K562 (cell line): ENCODE measurements at regions not wholly inside any gene's neighbourhood (a gene's known extent, or its start where the extent isn't known, plus 50 kb on each side); places are given as distances from the start of the nearest gene placed in this dataset.
A peak's percentile ranks its signal among the peaks of the same experiment; 100 is the strongest.

ENCODE experiments used
- ATAC-seq: fragments of 200-7000 bp; cut with Tn5 transposase; 3 replicates; pipeline ENCODE4 v1.9.1; 2020; ENCODE audit warnings: moderate library complexity
- BruUV-seq: library from RNA; stranded (reverse); fragments of 400-500 nt; replicated peaks from 2 replicates; lab custom pipeline; 2021; lab: Mats Ljungman, UMichigan
- CTCF ChIA-PET: fragments of 300-600 bp; formaldehyde crosslinking; extraction: SDS; loops from one replicate; lab custom pipeline; 2021; ENCODE audit warnings: low intra/inter-chr PET ratio; lab: Yijun Ruan, JAX
- POLR2A ChIA-PET: fragments of 300-600, 350-650 bp; sonication (Branson Sonifier 250); formaldehyde crosslinking; extraction: SDS; loops from one replicate; lab custom pipeline; 2021; ENCODE audit warnings: antibody characterized with exemption, inconsistent platforms; lab: Yijun Ruan, JAX
- DNase-seq, 4 experiments: peaks; one replicate each; pipeline versions ENCODE4 v3.0.0 to v3.0.0-alpha.2; 2011 to 2018; ENCODE audit warnings: low spot score in 3 of 4, mixed read lengths in 3 of 4; ENCODE audit errors: extremely low read depth in 1 of 4
- FAIRE-seq: peaks from 2 replicates; lab custom pipeline; 2011; peaks lifted over from hg19 to GRCh38; lab: Jason Lieb, UNC
- H2AFZ ChIP-seq: 2 replicates; pipeline ENCODE4 v1.6.0; 2011; ENCODE audit warnings: low read depth, low read length, control low read depth, inconsistent platforms
- H3K27ac ChIP-seq: fragments of 200-600 bp; 3 replicates; pipeline ENCODE4 v1.8.0; 2011; ENCODE audit warnings: low read depth, mild to moderate bottlenecking, control low read depth, inconsistent platforms, low read length, moderate library complexity, mixed read lengths; ENCODE audit errors: extremely low read depth
- H3K27me3 ChIP-seq, 2 experiments: fragments of 300-600 bp in 1 of 2; 2 replicates in 1 of 2; 3 replicates in 1 of 2; pipeline versions ENCODE4 v1.6.0 to v1.8.0; 2011; ENCODE audit warnings: inconsistent platforms in 2 of 2, low read length in 2 of 2, mild to moderate bottlenecking in 1 of 2, mixed read lengths in 1 of 2, moderate library complexity in 1 of 2; ENCODE audit not compliant: control insufficient read depth in 2 of 2, insufficient read depth in 2 of 2
- H3K36me3 ChIP-seq: fragments of 300-600 bp; 3 replicates; pipeline ENCODE4 v1.8.0; 2011; ENCODE audit warnings: mild to moderate bottlenecking, low read length, inconsistent platforms; ENCODE audit not compliant: control insufficient read depth, insufficient read depth
- H3K4me1 ChIP-seq, 2 experiments: fragments of 200-600 bp in 1 of 2; replicated peaks in 1 of 2; 2 replicates in 1 of 2; 3 replicates in 1 of 2; pipeline versions ENCODE4 v1.5.1 to v1.8.0; 2011; ENCODE audit warnings: inconsistent platforms in 2 of 2, low read length in 2 of 2, mild to moderate bottlenecking in 1 of 2, mixed read lengths in 1 of 2, moderate library complexity in 1 of 2; ENCODE audit not compliant: control insufficient read depth in 2 of 2, insufficient read depth in 2 of 2
- H3K4me2 ChIP-seq: 2 replicates; pipeline ENCODE4 v1.6.1; 2011; ENCODE audit warnings: low read length, control low read depth, inconsistent platforms, mixed read lengths; ENCODE audit not compliant: insufficient read depth
- H3K4me3 ChIP-seq: fragments of 200-600 bp; sonication (generic), shearing (Covaris generic); 2 replicates; pipeline ENCODE4 v1.5.1; 2016; ENCODE audit warnings: control low read depth, inconsistent platforms
- H3K79me2 ChIP-seq: fragments of 200-600 bp; 3 replicates; pipeline ENCODE4 v1.8.0; 2011; ENCODE audit warnings: low read length, inconsistent platforms; ENCODE audit not compliant: control insufficient read depth, insufficient read depth
- H3K9ac ChIP-seq, 2 experiments: 2 replicates each; pipeline versions ENCODE4 v1.6.0 to v1.6.1; 2011; ENCODE audit warnings: low read depth in 2 of 2, low read length in 2 of 2, control low read depth in 1 of 2, inconsistent platforms in 1 of 2, mild to moderate bottlenecking in 1 of 2, mixed read lengths in 1 of 2; ENCODE audit not compliant: insufficient read depth in 1 of 2
- H3K9me1 ChIP-seq: one replicate; pipeline ENCODE4 v1.6.0; 2011; ENCODE audit warnings: inconsistent platforms, mild to moderate bottlenecking, low read length, moderate library complexity; ENCODE audit not compliant: control insufficient read depth, insufficient read depth
- H3K9me3 ChIP-seq: replicated peaks from 2 replicates; pipeline ENCODE4 v1.5.1; 2011; ENCODE audit warnings: low read depth, low read length, inconsistent platforms; ENCODE audit not compliant: control insufficient read depth, insufficient read depth
- H4K20me1 ChIP-seq: replicated peaks from 2 replicates; pipeline ENCODE4 v1.6.1; 2011; ENCODE audit warnings: low read length, inconsistent platforms, mixed read lengths; ENCODE audit not compliant: control insufficient read depth, insufficient read depth
- CXXC5 ChIP-seq: fragments of 250-450 bp; sonication (Bioruptor Pico); IDR thresholded peaks from 2 replicates; pipeline ENCODE4 v1.8.0; 2022; ENCODE audit warnings: inconsistent platforms, mild to moderate bottlenecking, moderate library complexity
- DPF2 ChIP-seq: fragments of 450-650 bp; IDR thresholded peaks from 2 replicates; pipeline ENCODE4 v1.6.1; 2016
- ETV1 ChIP-seq: fragments of 450-650 bp; conservative IDR thresholded peaks from 2 replicates; pipeline ENCODE4 v1.6.1; 2016; ENCODE audit warnings: missing genetic modification characterization, control low read depth, low read depth, missing compliant biosample characterization
- NCOA4 ChIP-seq: fragments of 450-650 bp; IDR thresholded peaks from 2 replicates; pipeline ENCODE4 v1.6.1; 2018; ENCODE audit warnings: mild to moderate bottlenecking; ENCODE audit not compliant: partially characterized antibody
- NR2F6 ChIP-seq: fragments of 450-650 bp; formaldehyde crosslinking; IDR thresholded peaks from 2 replicates; pipeline ENCODE4 v1.4.0; 2020; ENCODE audit warnings: mild to moderate bottlenecking
- SMAD3 ChIP-seq: fragments of 450-650 bp; formaldehyde crosslinking; conservative IDR thresholded peaks from 2 replicates; pipeline ENCODE4 v1.4.0; 2020; ENCODE audit warnings: mild to moderate bottlenecking
- SRSF3 ChIP-seq: fragments of 200-400 bp; formaldehyde crosslinking; IDR thresholded peaks from 2 replicates; pipeline ENCODE4 v1.6.1; 2016; ENCODE audit warnings: mild to moderate bottlenecking, low read length, moderate library complexity; ENCODE audit not compliant: insufficient read depth
- ZBTB1 ChIP-seq: sonication (generic); formaldehyde crosslinking; IDR thresholded peaks from 2 replicates; pipeline ENCODE4 v1.8.1; 2023; ENCODE audit warnings: missing genetic modification reagents, low read depth, mild to moderate bottlenecking, borderline replicate concordance
- ZBTB8A ChIP-seq: fragments of 450-650 bp; IDR thresholded peaks from 2 replicates; pipeline ENCODE4 v1.6.1; 2018; ENCODE audit warnings: mild to moderate bottlenecking, moderate library complexity; ENCODE audit not compliant: partially characterized antibody
- ZNF133 ChIP-seq: fragments of 250-450 bp; sonication (Bioruptor Pico); IDR thresholded peaks from 2 replicates; pipeline ENCODE4 v1.4.0; 2020; ENCODE audit warnings: mild to moderate bottlenecking
- ZNF316 ChIP-seq: fragments of 450-650 bp; IDR thresholded peaks from 2 replicates; pipeline ENCODE4 v1.6.1; 2016
- ZNF583 ChIP-seq: fragments of 250-450 bp; sonication (Bioruptor Pico); IDR thresholded peaks from 2 replicates; pipeline ENCODE4 v1.4.0; 2020
- WGBS: fragments of 100-300 bp; shearing (Covaris generic); methylation state at CpG from one replicate; pipeline ENCODE4 v1.1.6; 2016; ENCODE audit warnings: low coverage, mixed read lengths; ENCODE audit not compliant: insufficient coverage; ENCODE audit errors: missing lambda C conversion rate; 5-methylcytosine and 5-hydroxymethylcytosine counted together
- in situ Hi-C: fragments of 300-500 bp; cut with MboI; formaldehyde crosslinking; loops from 4 replicates; pipeline ENCODE4 v1.15.0; 2018; ENCODE audit warnings: inconsistent platforms, mixed read lengths
- intact Hi-C: fragments of 100-400 bp; cut with micrococcal nuclease; formaldehyde crosslinking; loops from 2 replicates; pipeline ENCODE4 v1.14.2; 2022
- TF ChIP-seq, protein P1 (sequence below): fragments of 450-650 bp; IDR thresholded peaks from 2 replicates; pipeline ENCODE4 v1.6.1; 2014; ENCODE audit warnings: low read depth, mild to moderate bottlenecking, moderate library complexity, borderline replicate concordance
- TF ChIP-seq, protein P2 (sequence below): fragments of 450-650 bp; IDR thresholded peaks from 2 replicates; pipeline ENCODE4 v1.6.1; 2017; ENCODE audit warnings: mild to moderate bottlenecking, moderate library complexity

DNA sequence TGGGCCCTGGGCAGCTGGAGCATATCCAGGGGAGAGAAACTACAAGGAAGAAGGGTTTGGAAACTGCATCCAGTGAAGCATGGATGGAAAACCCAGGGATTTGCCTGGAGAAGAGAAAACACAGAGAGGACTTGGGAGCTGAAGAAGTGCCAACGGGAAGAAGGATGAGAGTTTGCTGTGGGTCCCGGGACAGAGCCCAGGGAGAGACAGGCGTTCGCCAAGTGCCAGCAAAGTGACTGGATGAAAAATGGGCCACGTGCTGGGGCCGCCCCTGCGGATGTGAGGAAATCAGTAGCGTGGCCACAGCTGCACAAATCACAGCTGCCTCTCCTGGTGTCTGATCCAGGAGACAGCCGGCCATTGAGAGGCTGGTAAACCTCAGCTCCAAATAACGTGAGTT lies 70.4 kb downstream of the HES1 start:
- ChIA-PET POLR2A (interaction anchor here (0.8 to 1.2 kb wide), 3 partner anchors 23 to 1188 kb away, joined by 3 to 4 read pairs (median 4); no protein-coding TSS in a partner anchor), CTCF (interaction anchor here (0.6 kb wide), 1 partner anchor 549 kb away, joined by 3 read pairs; no protein-coding TSS in a partner anchor)
- Histone ChIP-seq H3K4me3 (no peak overlapping the region), H4K20me1 (no peaks in the 10 kb centered on the region), H3K4me2 (no peak overlapping the region; the same call in 1 of the 2 replicates), H3K9me3 (no peaks in the 10 kb centered on the region), H3K27ac (peak overlapping the region; percentile 13; the same call in 1 of the 3 replicates), H3K4me1 (peaks cover 16% of the 10 kb centered on the region in 2 experiments), H3K36me3 (no peaks in the 10 kb centered on the region), H2AFZ (peak overlapping the region; percentile 90), H3K9ac (no peak overlapping the region), H3K27me3 (no peaks in the 10 kb centered on the region), H3K9me1 (no peaks in the 10 kb centered on the region), H3K79me2 (no peaks in the 10 kb centered on the region)
- FAIRE-seq (no peak), DNase-seq (no peak), ATAC-seq (no peak)
- 75% methylated on average over 10 of the region's 10 CpGs for WGBS
- BruUV-seq = no TSS peak
- intact Hi-C loops = no loop called here
- in situ Hi-C loops = no loop called here
- peak; percentile 43; the same call in 1 of the 2 replicates for TF ChIP-seq ETV1 (tag)
- no peak for TF ChIP-seq NR2F6 (CRISPR knock-in tag)

DNA sequence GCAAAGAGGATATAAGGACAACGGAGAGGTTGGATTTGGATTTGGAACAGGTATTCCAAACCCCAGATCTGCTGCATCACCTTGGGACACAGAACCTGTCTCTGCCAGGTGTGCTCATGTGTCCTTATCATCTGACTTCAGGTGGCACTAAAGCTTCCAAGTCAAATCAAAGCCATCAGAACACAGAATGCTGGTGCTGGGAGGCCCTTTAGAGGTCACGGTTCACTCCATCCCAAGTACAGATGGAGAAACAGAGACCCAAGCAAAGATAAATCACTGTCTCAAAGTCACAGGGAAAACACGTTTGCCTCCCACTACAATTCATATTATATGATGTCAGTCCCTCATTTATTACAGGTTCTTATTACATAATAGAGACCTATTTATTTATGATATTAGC lies 72.8 kb downstream of the HES1 start:
- Histone ChIP-seq H3K4me1 (peaks cover 11 to 14% of the 10 kb centered on the region in 2 experiments; a peak in 4 of 5 replicates), H3K9me3 (no peaks in the 10 kb centered on the region), H4K20me1 (no peaks in the 10 kb centered on the region), H3K27me3 (no peaks in the 10 kb centered on the region), H3K36me3 (no peaks in the 10 kb centered on the region), H2AFZ (no peak overlapping the region), H3K4me3 (no peak overlapping the region), H3K79me2 (no peaks in the 10 kb centered on the region), H3K4me2 (no peak overlapping the region), H3K9ac (no peak overlapping the region), H3K27ac (no peak overlapping the region), H3K9me1 (no peaks in the 10 kb centered on the region)
- in situ Hi-C loops (no loop called here), intact Hi-C loops (no loop called here)
- BruUV-seq = no TSS peak
- no peak for ATAC-seq
- 41% methylated on average over 3 of the region's 3 CpGs for WGBS
- no peak for FAIRE-seq
- DNase-seq = no peak
- ChIA-PET CTCF (no interaction called here), POLR2A (no interaction called here)
- TF ChIP-seq ZBTB8A (no peak), ZNF133 (CRISPR knock-in tag) (no peak), NCOA4 (no peak), DPF2 (no peak), ZBTB1 (CRISPR knock-in tag) (no peak), ZNF316 (no peak), SRSF3 (no peak), CXXC5 (CRISPR knock-in tag) (no peak), ZNF583 (CRISPR knock-in tag) (no peak), SMAD3 (CRISPR knock-in tag) (no peak)
- TF ChIP-seq, protein P1, sequence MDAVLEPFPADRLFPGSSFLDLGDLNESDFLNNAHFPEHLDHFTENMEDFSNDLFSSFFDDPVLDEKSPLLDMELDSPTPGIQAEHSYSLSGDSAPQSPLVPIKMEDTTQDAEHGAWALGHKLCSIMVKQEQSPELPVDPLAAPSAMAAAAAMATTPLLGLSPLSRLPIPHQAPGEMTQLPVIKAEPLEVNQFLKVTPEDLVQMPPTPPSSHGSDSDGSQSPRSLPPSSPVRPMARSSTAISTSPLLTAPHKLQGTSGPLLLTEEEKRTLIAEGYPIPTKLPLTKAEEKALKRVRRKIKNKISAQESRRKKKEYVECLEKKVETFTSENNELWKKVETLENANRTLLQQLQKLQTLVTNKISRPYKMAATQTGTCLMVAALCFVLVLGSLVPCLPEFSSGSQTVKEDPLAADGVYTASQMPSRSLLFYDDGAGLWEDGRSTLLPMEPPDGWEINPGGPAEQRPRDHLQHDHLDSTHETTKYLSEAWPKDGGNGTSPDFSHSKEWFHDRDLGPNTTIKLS = no peak
- TF ChIP-seq, protein P2, sequence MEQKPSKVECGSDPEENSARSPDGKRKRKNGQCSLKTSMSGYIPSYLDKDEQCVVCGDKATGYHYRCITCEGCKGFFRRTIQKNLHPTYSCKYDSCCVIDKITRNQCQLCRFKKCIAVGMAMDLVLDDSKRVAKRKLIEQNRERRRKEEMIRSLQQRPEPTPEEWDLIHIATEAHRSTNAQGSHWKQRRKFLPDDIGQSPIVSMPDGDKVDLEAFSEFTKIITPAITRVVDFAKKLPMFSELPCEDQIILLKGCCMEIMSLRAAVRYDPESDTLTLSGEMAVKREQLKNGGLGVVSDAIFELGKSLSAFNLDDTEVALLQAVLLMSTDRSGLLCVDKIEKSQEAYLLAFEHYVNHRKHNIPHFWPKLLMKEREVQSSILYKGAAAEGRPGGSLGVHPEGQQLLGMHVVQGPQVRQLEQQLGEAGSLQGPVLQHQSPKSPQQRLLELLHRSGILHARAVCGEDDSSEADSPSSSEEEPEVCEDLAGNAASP = no peak
